GM19328 (cell line): ENCODE measurements at regions not wholly inside any gene's neighbourhood (a gene's known extent, or its start where the extent isn't known, plus 50 kb on each side); places are given as distances from the start of the nearest gene placed in this dataset.

Experiments
- ATAC-seq: cut with Tn5 transposase; IDR thresholded peaks from one replicate; pipeline ENCODE4 v1.9.1; 2021; ENCODE audit warnings: mild to moderate bottlenecking, moderate library complexity; ENCODE audit not compliant: unreplicated experiment

- ATAC-seq = no peak
Observed at GRCh38 chr1:29460694-29461093, 224.4 kb downstream of the PTPRU start.

- no peak for ATAC-seq
Observed at GRCh38 chr1:29460041-29460610, 223.8 kb downstream of the PTPRU start.

- no peak for ATAC-seq
Observed at GRCh38 chr1:29459620-29459945, 223.3 kb downstream of the PTPRU start.

- ATAC-seq = no peak
Observed at GRCh38 chr1:29458737-29459619, 222.7 kb downstream of the PTPRU start.

GRCh38 chr1:29457496-29458368 lies 221.4 kb downstream of the PTPRU start:
- ATAC-seq = no peak

GRCh38 chr1:29456685-29457435 lies 220.5 kb downstream of the PTPRU start:
- ATAC-seq = no peak

- no peak for ATAC-seq
Observed at GRCh38 chr1:29455781-29456180, 219.5 kb downstream of the PTPRU start.

GRCh38 chr1:29454616-29455380 lies 218.5 kb downstream of the PTPRU start:
- no peak for ATAC-seq

GRCh38 chr1:29453502-29454240 lies 217.3 kb downstream of the PTPRU start:
- no peak for ATAC-seq

- ATAC-seq = no peak
Observed at GRCh38 chr1:29452463-29453230, 216.3 kb downstream of the PTPRU start.

GRCh38 chr1:29451368-29451892 lies 215.1 kb downstream of the PTPRU start:
- ATAC-seq = no peak

- no peak for ATAC-seq
Observed at GRCh38 chr1:29450591-29450990, 214.3 kb downstream of the PTPRU start.

- ATAC-seq = no peak
Observed at GRCh38 chr1:29448456-29449235, 212.3 kb downstream of the PTPRU start.

GRCh38 chr1:29447368-29447767 lies 211.0 kb downstream of the PTPRU start:
- ATAC-seq = no peak

GRCh38 chr1:29444782-29445729 lies 208.7 kb downstream of the PTPRU start:
- ATAC-seq = no peak

GRCh38 chr1:29444081-29444715 lies 207.9 kb downstream of the PTPRU start:
- ATAC-seq = no peak
